GM12875 (cell line): ENCODE measurements at regions not wholly inside any gene's neighbourhood (a gene's known extent, or its start where the extent isn't known, plus 50 kb on each side); places are given as distances from the start of the nearest gene placed in this dataset.

Experiments
- H3K4me3 ChIP-seq: one replicate; pipeline ENCODE4 v1.5.1; 2011; ENCODE audit warnings: low read depth, low read length, control low read depth
- TF ChIP-seq, protein P1 (sequence below): IDR thresholded peaks from 2 replicates; pipeline ENCODE4 v1.5.1; 2011; ENCODE audit warnings: low read depth, mild to moderate bottlenecking, control low read depth, inconsistent platforms, low read length, moderate library complexity, borderline replicate concordance; ENCODE audit not compliant: insufficient read depth

DNA sequence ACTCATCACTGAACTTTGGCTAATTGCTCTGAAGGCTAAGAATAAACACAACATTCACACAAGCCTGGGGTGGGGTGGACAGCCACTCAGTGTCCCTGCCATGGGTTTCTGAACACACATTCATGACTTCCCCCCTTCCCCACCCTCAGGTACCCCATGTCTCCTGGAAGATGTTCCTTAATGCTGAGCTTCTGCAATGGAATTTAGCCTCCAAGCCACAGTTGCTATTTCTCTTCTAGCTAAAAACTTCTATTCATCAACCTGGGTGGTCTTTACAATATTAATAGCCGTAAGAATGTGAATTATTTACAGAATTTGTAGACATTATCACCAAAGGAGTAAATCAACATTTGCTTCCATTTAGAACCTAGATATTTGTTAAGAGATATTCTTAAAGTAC, 175.1 kb downstream of the ACKR3 start:
- H3K4me3 ChIP-seq = no peak overlapping the region
- TF ChIP-seq, protein P1, sequence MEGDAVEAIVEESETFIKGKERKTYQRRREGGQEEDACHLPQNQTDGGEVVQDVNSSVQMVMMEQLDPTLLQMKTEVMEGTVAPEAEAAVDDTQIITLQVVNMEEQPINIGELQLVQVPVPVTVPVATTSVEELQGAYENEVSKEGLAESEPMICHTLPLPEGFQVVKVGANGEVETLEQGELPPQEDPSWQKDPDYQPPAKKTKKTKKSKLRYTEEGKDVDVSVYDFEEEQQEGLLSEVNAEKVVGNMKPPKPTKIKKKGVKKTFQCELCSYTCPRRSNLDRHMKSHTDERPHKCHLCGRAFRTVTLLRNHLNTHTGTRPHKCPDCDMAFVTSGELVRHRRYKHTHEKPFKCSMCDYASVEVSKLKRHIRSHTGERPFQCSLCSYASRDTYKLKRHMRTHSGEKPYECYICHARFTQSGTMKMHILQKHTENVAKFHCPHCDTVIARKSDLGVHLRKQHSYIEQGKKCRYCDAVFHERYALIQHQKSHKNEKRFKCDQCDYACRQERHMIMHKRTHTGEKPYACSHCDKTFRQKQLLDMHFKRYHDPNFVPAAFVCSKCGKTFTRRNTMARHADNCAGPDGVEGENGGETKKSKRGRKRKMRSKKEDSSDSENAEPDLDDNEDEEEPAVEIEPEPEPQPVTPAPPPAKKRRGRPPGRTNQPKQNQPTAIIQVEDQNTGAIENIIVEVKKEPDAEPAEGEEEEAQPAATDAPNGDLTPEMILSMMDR = no peak

DNA sequence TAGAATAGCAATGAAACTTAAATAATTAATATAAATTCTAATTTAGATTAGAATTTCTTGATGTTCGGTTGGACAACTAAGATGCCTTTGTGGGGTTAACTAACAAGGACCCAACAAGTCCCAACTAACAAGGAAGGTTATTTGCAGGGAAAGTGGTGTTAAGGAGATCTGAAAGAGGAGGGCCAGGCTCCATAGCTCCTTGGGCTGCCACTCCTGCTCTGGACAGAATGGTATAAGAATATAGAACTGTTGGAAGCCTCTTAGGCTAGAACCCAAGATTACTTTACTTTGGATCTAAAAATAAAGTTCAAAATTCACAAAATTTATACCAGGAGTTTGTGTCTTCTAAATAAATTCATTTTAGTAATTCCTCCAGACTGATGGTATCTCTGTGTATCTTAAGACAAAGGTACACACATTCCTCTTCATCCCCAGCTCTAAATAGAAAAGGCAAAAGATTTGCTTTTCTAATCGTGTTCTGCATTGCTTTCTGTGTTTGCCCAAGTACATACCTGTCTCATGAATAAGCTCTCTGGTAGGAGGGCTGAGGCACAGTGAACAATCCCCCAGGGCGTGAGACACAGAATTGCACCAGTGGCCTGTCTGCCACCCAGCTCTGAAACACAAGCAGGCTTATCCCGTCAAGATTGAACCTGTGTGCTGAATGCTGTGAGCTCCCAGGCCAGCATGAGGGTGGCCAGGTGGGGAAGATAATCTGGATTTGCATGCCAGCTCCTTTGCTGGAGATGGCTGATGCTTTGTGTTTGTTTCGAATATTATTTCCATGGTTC, 176.0 kb downstream of the ACKR3 start:
- no peak overlapping the region for H3K4me3 ChIP-seq
- TF ChIP-seq, protein P1 = no peak

DNA sequence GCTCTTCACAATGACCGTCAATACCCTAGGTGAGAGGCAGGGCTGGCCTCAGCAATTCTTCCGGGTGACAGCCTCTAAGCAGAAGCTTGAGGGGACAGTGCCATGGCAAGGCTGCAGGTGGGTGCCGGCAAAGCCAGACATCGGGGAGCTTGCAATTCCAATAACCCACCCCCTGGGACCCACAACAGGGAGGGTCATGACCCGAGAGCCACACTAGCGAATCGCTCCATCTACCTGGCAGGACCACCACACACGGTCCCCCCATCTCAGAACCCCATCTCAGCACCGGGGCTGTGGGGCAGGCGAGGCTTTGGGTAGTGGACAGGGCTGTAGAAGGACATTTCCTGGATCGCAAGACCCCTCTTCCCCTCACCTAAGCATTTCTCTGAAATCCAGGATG, 177.2 kb downstream of the ACKR3 start:
- H3K4me3 ChIP-seq = no peak overlapping the region
- TF ChIP-seq, protein P1 = no peak

DNA sequence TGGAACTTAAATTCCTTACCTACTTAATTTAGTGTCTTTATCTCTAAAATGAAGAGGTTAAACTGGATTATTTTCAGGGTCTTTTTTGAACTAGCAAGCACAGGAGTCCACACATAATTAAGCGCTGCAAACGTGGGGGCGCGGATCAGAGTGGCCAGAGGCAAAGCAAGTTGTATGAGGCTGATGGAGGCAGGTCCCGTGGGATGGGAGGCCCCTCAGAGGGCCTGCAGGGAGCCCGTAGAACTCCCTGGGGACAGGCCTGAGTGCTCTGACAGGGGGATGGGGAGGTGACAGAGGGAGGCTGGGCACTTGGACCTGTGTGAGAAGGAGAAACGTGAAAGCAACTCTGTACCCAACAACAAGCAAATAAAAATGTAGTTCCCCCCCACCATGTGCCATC, 177.8 kb downstream of the ACKR3 start:
- H3K4me3 ChIP-seq = no peak overlapping the region
- TF ChIP-seq, protein P1 = no peak

DNA sequence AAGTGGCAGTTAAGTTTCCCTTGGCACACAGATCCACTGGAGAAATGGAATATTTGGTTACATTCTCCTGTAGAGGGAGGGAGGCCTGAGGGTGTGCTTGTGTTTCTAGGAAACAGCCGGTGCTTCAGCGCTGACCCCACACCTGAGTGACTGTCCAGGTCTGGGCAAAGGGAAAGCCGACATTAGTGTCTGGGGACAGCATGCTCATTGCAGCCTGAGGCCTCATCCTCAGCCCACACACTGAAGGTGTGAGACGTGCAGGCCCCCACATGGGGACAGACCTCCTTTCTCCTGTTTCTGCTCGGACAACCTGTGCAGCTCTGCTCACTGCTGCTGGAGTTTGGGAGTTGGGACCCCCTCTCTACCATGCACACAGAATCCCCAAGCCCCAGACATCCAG, 178.3 kb downstream of the ACKR3 start:
- TF ChIP-seq, protein P1 = no peak
- no peak overlapping the region for H3K4me3 ChIP-seq

DNA sequence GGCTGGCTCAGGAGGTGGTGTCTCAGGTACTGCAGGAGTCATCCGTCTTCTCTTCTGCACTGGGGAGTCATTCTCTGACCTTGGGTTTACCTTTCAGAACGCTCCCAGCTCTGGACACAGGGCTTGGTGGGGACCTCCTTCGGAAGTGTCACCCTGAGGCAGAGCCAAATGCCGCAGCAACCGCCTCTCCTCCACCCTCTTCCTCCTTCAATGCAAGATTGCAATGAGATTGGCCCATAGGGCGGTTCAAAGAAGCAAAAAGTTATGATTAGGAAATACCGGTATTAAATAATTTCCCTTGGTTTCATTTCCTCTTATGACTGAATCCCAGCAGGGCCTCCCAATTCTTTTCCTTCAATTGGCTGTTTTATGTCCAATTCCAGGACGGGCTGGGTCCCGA, 178.8 kb downstream of the ACKR3 start:
- H3K4me3 ChIP-seq = no peak overlapping the region
- TF ChIP-seq, protein P1 = no peak

DNA sequence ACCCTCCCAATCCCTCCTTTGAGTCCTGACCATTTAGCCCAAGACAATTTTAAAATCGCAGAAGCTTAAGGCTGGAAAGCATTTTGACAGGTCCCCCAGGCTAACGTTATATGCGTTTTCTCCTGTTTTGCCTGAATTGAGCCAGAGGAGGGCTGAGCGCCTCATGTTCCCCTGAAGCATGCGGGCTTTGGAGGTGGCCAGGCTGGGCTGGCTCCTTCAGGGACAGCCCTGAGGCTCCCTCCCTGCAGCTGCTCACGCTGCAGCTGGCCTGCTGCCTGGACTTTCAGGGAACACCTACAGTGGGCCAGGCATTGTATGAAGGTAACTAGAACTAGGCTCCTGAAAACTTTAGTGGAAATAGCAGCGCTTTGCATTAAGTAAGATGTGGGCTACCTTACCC, 179.2 kb downstream of the ACKR3 start:
- no peak overlapping the region for H3K4me3 ChIP-seq
- TF ChIP-seq, protein P1 = no peak
